HG02798 (cell line): ENCODE measurements at regions not wholly inside any gene's neighbourhood (a gene's known extent, or its start where the extent isn't known, plus 50 kb on each side); places are given as distances from the start of the nearest gene placed in this dataset.

Source experiments
- ATAC-seq: cut with Tn5 transposase; IDR thresholded peaks from one replicate; pipeline ENCODE4 v1.9.1; 2021; ENCODE audit warnings: mild to moderate bottlenecking; ENCODE audit not compliant: unreplicated experiment, poor library complexity

DNA sequence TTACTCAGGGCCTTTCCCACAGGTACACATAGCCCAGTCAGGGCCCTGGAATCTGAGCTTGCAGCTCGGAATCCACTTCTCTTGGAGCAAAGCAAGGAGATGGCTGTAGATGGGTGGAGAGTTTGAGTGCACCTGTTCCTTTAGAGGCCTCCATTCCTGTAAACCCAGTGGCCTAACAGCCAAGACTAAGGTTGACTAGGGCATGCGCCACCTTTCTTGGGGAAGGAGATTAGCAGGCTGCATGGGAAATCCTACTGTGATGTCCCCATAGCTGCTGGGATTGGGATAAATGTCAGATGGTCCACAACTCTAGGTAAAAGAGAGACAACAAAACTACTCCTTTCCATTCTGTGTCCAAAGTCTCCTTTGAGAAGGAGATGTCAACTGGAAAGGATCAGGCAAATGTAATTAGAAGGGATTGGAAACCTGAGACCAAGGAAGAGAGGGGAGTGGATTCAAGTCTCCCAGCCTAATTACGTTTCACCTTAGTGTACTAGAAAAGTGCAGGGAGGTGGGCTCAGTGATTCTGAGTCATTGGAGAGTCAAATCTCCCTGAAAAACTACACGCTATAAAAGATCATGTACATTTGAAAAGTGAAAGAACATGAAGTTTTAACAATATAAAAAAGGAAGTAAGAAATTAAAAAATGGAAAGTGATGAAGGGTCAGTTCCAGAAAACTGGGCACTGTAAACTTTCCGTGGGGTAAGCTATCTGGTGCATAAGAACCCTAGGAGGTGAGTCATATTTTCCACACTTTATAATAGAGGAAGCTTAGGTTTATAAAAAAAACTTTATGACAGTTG lies 104.2 kb downstream of the SEC61B start:
- ATAC-seq: no peak

DNA sequence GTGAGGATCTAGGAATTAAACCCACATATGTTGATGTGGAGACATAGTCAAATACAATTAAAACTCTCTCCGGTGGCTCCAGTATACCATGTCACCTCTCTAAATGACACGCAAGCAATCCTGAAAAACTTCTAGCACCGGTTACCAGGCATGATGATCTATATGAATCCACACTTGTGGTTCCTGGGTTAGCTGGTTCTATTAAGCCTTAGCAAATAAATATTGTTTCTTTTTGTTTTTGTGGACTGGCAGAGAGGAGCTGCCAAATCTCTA lies 104.8 kb downstream of the SEC61B start:
- no peak for ATAC-seq

DNA sequence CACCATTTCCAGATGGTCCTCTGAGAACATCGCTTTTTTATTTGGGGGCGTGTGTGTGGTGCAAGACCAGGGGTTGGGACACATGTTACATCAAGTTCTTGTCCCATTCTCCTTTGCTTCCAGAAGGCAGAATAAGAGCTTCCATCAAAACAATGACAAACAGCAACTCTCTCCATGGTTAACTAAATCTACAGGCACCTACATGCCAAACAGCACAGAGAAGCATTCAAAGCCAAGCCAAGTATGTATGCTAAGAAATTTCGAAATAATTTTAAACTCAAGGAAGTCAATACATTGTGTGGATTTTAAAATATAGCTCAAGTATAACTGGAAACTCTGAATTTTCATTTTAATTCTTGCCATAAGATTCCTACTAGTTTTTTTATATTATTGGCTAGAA lies 105.6 kb downstream of the SEC61B start:
- no peak for ATAC-seq

DNA sequence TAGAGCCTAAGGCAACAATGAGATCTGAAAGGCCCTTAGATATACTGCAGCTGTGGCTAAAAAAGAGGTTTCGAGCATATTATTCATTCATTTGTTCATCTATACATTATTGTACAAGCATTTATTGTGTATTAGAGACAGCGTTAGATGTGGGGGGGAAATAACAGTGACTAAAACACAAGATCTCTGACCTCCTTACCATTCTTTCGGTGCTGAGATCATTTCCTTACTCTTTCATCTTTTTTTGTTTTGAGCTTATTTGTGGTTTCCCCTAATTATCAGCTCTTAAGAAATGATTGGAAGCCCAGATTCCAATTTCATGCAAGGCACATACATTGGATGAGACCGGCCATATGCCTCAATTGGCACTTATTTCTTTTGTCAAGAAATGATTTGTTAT lies 113.2 kb downstream of the SEC61B start:
- no peak for ATAC-seq

DNA sequence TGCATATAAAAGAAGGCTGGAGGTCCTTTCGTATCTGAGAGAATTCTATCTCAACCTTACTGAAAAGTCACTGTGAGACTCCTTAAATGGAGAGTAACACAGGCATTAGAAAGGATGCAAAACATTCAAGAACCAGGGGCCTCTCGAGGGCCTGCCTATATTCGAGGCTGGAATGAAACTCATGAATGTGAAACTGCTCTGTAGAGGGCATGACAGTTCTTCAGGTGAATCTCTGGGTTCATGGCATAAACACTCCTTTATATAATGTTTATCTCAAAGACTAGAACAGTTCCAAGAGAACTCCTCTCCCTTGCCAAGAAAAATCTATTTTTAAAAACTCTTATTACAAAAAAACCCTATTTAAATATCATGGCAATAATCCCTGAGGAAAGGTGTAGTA lies 113.9 kb downstream of the SEC61B start:
- ATAC-seq: no peak

DNA sequence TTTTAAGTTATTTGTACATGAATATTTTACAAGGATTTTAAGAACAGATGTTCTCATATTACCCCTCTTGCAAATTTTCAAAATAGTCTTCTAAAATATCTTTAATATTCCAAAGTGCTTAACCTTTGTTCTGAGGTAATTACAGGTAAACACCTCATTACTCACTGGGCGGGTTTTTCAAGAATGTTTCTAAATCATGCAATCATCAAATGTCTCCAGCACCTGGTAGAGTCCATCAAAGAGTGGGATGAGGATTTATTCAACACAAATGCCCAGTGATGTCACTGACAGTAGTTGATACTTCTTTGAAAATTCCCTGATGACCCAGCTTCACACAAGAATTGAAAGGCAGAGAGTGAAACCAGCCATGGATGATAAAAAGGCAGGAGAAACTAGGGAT lies 114.4 kb downstream of the SEC61B start:
- ATAC-seq: no peak

DNA sequence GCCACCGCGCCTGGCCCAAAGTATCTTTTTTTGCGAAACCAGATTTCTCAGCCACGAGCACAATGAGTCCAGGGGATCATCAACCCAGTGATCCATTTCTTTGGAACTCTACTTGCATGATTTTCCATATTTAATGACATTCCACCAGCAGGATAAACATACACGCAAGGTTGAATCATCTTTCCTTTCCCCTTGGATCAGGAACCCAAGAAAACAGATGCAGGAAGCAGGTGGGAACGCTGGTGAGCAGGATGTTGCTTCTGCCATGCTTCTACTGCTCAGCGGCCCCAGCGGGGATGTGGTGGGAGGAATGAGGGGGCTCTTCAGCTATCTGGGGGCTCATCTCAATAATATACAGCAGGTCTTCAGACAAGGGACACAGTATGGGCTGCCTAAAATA lies 118.2 kb downstream of the SEC61B start:
- no peak for ATAC-seq

DNA sequence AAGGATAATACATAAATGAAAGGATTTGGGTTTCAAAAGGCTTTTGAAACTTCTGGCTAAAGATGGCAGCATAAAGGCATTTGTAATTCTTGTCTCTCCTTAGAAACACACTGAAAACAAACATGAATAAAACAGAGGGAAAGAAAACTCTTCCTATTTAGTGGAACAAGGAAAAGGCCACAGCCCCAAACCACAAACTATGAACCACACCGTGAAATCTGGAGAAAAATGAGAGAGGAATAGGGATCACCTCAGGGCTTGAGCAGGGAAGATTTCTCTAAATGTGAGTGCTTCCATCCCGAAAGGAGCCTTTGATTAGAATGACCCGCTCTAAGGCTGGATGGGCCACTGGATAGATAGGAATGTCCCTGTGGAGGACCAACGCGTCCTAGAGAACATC lies 119.6 kb downstream of the SEC61B start:
- no peak for ATAC-seq

DNA sequence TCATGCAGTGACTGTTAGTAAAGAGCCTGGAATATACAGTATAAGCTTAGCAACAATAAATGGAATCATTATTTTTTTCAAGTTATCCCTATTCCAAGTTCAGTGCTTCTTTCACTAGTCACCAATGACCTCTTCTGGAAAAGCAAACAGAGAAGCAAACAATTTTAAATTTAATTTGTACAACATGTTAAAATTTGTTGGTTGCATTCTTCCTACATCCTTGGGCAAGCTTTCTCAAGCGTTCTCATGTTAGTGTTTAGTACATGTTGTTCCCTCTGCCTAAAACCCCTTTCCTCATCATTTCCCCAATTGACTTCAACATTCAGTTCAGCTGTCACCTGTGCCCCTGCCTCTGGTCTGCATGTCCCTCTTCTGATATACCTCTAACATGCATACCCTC lies 123.4 kb downstream of the SEC61B start:
- ATAC-seq: no peak

DNA sequence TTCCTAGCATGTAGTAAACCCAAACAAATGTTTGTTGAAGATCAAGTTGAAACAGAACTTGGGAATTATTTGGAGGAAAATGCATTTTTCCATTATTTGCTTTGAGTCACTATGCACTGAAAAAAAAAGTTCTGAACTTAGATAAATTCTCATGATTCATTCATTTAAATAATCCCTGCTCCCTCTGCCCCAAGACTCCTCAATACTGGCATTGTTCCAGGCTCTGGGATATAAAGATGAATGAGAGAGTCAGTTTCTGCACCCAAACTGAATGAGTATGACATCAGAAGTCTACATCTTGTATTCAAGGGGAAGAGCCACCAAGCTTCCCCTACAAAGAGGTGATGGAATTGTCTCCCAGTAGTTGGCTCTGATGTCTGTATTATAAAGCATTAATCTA lies 123.9 kb downstream of the SEC61B start:
- ATAC-seq: no peak

DNA sequence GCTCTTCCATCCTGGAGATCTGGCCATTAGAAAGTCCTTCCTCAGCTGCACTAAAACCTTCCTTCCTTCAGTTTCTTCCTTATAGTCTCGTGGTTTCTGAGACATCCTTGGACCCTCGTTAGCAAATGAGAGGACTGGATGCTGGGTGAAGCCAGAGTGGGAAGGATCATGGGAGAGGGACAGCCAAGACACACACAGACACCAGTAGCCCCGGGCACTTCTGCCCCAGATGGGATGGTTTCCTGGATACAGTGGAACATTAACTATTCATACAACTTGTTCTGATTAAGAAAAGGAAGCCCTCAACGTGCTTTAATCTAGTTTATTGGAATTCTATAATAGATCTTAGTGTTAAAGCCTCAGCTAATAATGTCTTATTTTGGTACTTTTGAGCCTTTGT lies 125.5 kb downstream of the SEC61B start:
- ATAC-seq: no peak

DNA sequence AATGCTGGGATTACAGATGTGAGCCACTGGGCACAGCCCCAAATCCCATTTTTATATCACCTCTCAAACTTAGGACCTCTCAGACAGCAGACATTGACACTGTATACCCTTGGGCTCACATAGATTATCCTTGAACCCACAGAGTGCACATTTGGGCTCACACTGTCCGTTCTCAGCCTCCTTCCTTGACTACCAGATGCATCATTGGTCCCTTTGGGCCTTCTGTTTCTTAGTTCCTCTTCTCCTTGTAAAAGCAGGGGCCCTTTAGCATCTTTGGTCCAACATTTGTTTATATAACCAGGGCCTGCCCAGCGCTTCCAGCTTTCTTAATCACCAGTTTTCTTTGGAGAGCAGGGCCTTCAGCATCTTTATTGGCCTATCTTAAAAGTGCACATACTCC lies 126.2 kb downstream of the SEC61B start:
- ATAC-seq: no peak

DNA sequence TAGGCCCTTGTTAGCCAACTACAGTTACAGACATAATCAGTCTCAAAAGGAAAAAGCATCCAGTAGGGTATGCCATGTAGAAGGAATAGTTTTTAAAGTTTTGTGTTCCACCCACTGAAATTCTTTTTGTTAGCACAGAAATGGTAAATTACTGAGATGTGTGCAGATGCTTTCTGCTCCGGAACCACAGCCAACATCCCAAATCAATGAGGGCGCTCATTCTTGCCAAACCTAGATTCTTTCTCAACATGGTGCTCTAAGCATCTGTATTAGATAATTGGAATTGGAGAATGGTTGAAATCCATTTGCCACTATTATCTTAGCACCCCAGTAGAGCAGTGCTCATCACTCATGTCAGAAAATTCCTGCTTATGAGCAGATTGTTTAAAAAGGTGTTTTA lies 127.8 kb downstream of the SEC61B start:
- ATAC-seq: no peak

DNA sequence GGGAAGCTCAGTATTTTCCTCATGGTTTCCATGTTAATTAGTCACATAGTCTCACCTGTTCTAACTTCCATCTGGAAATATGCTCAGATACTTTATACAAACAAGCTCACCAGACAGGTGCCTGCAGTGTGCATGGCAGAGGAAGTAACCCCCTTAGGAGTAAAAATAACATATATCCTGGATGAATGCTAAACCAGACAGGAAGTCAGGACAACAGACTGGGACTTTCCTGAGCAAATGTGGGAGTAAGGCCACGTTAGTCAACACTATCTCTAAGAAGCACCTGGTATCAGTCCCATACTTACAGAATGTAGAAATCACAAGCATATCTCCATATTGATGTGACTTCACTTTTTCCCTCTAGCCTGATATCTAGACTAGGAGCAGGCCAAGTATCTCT lies 128.4 kb downstream of the SEC61B start:
- ATAC-seq: no peak

DNA sequence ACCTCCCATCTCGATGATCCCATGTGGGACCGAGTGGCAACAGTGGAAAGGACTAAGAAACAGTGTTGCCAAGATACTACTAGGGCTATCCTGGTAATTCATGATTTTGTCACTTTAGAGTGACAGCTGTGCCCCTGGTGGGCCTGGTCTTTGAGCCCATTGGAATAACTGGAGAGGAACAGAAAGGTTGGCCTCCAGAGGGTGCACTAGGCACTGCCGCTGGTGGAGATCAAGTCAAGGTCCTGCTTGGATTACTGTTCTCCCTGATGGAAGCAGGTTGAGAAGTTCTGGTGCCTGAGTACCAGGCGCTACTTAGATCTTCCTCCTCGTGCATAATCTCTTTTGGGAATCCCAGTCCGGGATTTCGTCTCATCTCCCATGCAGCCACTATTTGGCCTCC lies 129.6 kb downstream of the SEC61B start:
- no peak for ATAC-seq

DNA sequence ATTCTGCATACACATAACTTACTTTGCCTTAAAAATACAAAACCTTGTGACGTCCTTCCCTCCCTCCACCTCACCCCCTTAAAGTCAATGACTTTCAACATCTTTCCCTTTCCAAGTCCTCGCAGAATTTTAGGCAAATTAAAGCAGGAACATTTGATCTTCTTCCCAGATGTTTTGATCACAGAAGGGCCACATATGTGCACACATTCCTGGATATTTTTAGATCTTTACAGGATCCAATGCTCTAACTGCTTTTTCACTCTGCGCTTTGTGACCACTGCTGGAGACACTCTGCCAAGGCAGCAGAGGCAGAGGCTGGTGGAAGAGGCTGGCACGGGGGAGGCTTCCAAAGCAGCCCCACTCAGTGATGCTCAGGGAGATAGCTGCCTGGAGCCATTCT lies 130.7 kb downstream of the SEC61B start:
- ATAC-seq: no peak

DNA sequence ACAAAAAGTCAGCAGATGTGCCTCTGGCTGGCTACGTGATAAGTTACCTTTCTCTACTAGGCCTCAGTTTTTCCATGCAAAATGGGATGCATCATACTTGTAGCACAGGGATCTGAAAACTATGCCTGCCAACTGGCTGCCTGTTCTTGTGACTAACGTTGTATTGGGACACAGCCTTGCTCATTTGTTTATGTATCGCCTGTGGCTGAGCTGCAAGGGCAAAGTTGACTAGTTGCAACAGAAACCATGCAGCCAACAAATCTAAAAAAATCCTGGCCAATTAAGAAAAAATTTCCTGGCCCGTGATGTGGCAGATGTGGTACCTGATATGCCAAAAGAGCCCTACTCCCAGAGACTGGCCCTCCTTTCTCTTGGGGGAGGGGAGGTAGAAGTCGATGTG lies 131.3 kb downstream of the SEC61B start:
- no peak for ATAC-seq

DNA sequence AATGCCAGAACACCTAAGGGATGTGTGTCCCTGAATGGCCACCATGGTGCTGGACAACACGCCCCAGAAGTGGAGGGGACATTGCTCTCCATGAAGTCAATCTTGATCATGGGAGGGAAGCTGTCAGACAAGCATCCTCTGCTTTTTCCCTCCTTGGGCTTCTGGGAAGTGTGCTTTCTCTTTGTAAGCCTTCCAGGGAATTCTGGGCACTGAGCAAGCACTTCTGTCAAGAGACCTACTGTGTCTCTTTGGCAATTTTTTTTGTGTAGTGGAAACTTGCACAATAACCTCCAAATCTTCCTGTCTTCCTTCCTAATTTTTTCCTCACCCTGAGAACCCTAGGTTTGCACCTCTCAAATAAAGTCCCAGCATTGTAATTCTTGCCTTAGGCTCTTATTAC lies 132.0 kb downstream of the SEC61B start:
- ATAC-seq: no peak

DNA sequence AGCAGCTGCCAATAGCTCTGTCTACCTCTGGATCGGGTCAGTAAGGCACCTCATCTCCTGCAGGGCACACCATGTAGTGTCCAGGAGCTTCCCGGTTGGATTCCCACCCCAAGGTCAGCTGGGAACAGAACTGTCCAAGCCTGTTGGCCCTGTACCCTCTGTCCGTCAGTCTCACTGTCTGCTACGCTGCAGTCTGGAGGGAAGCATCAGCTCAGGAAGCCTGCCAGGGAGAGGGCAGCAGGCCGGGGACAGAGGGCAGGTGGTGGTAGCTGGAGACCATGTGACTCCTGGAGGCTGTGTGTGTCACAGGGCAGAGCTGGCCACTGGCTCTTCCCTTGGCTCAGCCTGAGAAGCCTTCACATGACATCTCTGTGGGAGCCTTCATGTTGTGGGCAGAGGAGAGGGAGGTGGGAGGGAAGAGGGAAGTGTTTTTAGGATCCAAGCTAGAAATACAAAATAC lies 134.5 kb downstream of the SEC61B start:
- ATAC-seq: no peak

DNA sequence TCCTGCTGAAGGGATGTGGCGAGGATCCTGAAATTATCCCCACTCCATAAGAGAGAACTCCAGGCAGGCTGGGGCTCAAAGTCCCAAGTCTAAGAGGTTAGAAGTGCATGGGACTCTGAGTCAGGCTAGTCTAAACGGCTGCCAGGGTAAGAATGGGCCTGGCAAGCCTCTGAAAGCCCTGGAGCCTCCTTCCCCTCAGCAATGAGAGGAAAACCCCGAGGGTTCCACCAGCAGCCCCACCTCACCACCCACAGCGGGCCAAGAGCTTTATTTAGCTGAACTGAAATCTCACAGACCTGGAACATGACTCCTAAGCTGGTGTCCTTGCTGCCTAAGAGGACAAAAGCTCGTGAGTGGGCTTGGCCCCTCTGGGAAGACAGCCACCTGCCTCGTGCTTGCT lies 135.5 kb downstream of the SEC61B start:
- ATAC-seq: no peak

DNA sequence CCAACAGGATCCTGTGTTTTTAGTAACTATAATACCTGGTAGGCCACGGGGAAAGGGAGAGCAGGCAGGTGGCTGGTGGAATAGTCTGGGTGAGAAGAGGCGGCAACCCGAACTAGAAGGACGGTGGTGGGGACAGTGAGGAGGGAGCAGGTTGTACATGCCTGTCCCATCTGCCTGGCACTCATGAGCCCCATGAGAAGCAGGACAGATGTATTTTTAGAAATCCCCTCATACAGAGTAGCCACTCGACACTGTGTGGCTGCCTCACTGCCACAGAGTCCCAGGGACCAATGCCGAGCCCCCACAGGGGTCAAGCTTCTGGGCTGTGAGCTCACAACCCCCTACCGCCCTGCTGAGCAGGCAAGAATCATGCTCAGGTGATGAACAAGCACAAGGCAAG lies 136.6 kb downstream of the SEC61B start:
- no peak for ATAC-seq

DNA sequence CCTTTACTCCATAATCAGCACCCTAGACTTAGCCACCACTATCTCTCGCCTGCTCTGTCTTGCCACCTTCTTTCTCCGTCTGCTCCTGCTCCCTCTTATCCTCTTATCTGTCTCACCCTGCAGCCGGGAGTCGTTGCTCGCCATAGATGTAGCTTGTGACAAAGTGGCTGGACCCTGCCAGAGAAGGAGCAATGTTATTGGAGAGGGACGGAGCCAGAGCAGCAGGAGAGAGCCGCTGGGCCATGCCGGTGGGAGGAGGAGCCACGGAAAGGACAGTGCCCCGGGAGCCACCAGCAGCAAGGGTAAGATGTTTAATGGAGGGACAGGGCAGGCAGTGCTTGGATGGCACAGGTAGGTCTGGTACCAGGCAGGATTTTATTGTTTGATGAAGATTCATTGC lies 137.3 kb downstream of the SEC61B start:
- no peak for ATAC-seq

DNA sequence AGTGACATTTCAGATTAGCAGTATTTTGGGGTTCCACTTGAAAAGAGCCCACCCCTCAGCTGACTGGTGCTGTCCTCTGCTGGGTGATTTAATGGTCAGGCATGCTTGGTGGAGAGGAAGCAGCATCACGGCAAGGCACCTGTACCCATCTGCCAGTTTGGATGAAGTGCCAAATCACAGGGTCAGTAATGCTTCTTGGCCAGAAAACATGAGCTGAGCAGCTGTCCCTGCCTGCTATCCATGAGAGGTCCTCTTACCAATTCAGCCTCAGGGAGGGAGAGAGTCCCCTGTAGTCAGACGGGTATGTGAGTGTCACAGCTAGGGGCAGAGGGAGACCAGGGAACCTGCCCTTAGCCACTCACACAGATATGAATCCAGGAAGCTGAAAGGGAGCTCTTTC lies 137.9 kb downstream of the SEC61B start:
- ATAC-seq: no peak
